K562 (cell line): ENCODE measurements at regions not wholly inside any gene's neighbourhood (a gene's known extent, or its start where the extent isn't known, plus 50 kb on each side); places are given as distances from the start of the nearest gene placed in this dataset.

ENCODE experiments used
- ATAC-seq: fragments of 200-7000 bp; cut with Tn5 transposase; 3 replicates; pipeline ENCODE4 v1.9.1; 2020; ENCODE audit warnings: moderate library complexity
- BruUV-seq: library from RNA; stranded (reverse); fragments of 400-500 nt; replicated peaks from 2 replicates; lab custom pipeline; 2021; lab: Mats Ljungman, UMichigan
- CTCF ChIA-PET: fragments of 300-600 bp; formaldehyde crosslinking; extraction: SDS; loops from one replicate; lab custom pipeline; 2021; ENCODE audit warnings: low intra/inter-chr PET ratio; lab: Yijun Ruan, JAX
- POLR2A ChIA-PET: fragments of 300-600, 350-650 bp; sonication (Branson Sonifier 250); formaldehyde crosslinking; extraction: SDS; loops from one replicate; lab custom pipeline; 2021; ENCODE audit warnings: antibody characterized with exemption, inconsistent platforms; lab: Yijun Ruan, JAX
- DNase-seq, 4 experiments: peaks; one replicate each; pipeline versions ENCODE4 v3.0.0 to v3.0.0-alpha.2; 2011 to 2018; ENCODE audit warnings: low spot score in 3 of 4, mixed read lengths in 3 of 4; ENCODE audit errors: extremely low read depth in 1 of 4
- FAIRE-seq: peaks from 2 replicates; lab custom pipeline; 2011; peaks lifted over from hg19 to GRCh38; lab: Jason Lieb, UNC
- H2AFZ ChIP-seq: 2 replicates; pipeline ENCODE4 v1.6.0; 2011; ENCODE audit warnings: low read depth, low read length, control low read depth, inconsistent platforms
- H3K27ac ChIP-seq: fragments of 200-600 bp; 3 replicates; pipeline ENCODE4 v1.8.0; 2011; ENCODE audit warnings: low read depth, mild to moderate bottlenecking, control low read depth, inconsistent platforms, low read length, moderate library complexity, mixed read lengths; ENCODE audit errors: extremely low read depth
- H3K27me3 ChIP-seq, 2 experiments: fragments of 300-600 bp in 1 of 2; 2 replicates in 1 of 2; 3 replicates in 1 of 2; pipeline versions ENCODE4 v1.6.0 to v1.8.0; 2011; ENCODE audit warnings: inconsistent platforms in 2 of 2, low read length in 2 of 2, mild to moderate bottlenecking in 1 of 2, mixed read lengths in 1 of 2, moderate library complexity in 1 of 2; ENCODE audit not compliant: control insufficient read depth in 2 of 2, insufficient read depth in 2 of 2
- H3K36me3 ChIP-seq: fragments of 300-600 bp; 3 replicates; pipeline ENCODE4 v1.8.0; 2011; ENCODE audit warnings: mild to moderate bottlenecking, low read length, inconsistent platforms; ENCODE audit not compliant: control insufficient read depth, insufficient read depth
- H3K4me1 ChIP-seq, 2 experiments: fragments of 200-600 bp in 1 of 2; replicated peaks in 1 of 2; 2 replicates in 1 of 2; 3 replicates in 1 of 2; pipeline versions ENCODE4 v1.5.1 to v1.8.0; 2011; ENCODE audit warnings: inconsistent platforms in 2 of 2, low read length in 2 of 2, mild to moderate bottlenecking in 1 of 2, mixed read lengths in 1 of 2, moderate library complexity in 1 of 2; ENCODE audit not compliant: control insufficient read depth in 2 of 2, insufficient read depth in 2 of 2
- H3K4me2 ChIP-seq: 2 replicates; pipeline ENCODE4 v1.6.1; 2011; ENCODE audit warnings: low read length, control low read depth, inconsistent platforms, mixed read lengths; ENCODE audit not compliant: insufficient read depth
- H3K4me3 ChIP-seq: fragments of 200-600 bp; sonication (generic), shearing (Covaris generic); 2 replicates; pipeline ENCODE4 v1.5.1; 2016; ENCODE audit warnings: control low read depth, inconsistent platforms
- H3K79me2 ChIP-seq: fragments of 200-600 bp; 3 replicates; pipeline ENCODE4 v1.8.0; 2011; ENCODE audit warnings: low read length, inconsistent platforms; ENCODE audit not compliant: control insufficient read depth, insufficient read depth
- H3K9ac ChIP-seq, 2 experiments: 2 replicates each; pipeline versions ENCODE4 v1.6.0 to v1.6.1; 2011; ENCODE audit warnings: low read depth in 2 of 2, low read length in 2 of 2, control low read depth in 1 of 2, inconsistent platforms in 1 of 2, mild to moderate bottlenecking in 1 of 2, mixed read lengths in 1 of 2; ENCODE audit not compliant: insufficient read depth in 1 of 2
- H3K9me1 ChIP-seq: one replicate; pipeline ENCODE4 v1.6.0; 2011; ENCODE audit warnings: inconsistent platforms, mild to moderate bottlenecking, low read length, moderate library complexity; ENCODE audit not compliant: control insufficient read depth, insufficient read depth
- H3K9me3 ChIP-seq: replicated peaks from 2 replicates; pipeline ENCODE4 v1.5.1; 2011; ENCODE audit warnings: low read depth, low read length, inconsistent platforms; ENCODE audit not compliant: control insufficient read depth, insufficient read depth
- H4K20me1 ChIP-seq: replicated peaks from 2 replicates; pipeline ENCODE4 v1.6.1; 2011; ENCODE audit warnings: low read length, inconsistent platforms, mixed read lengths; ENCODE audit not compliant: control insufficient read depth, insufficient read depth
- C11orf30 ChIP-seq: fragments of 450-650 bp; IDR thresholded peaks from 2 replicates; pipeline ENCODE4 v1.6.1; 2016; ENCODE audit warnings: low read depth, mild to moderate bottlenecking
- CBFA2T3 ChIP-seq: fragments of 450-650 bp; IDR thresholded peaks from 2 replicates; pipeline ENCODE4 v1.6.1; 2017
- ELF4 ChIP-seq: fragments of 450-650 bp; formaldehyde crosslinking; IDR thresholded peaks from 2 replicates; pipeline ENCODE4 v1.4.0; 2022; ENCODE audit warnings: missing genetic modification characterization
- KLF16 ChIP-seq: IDR thresholded peaks from 2 replicates; pipeline ENCODE4 v1.6.1; 2016; ENCODE audit warnings: antibody characterized with exemption
- MAFF ChIP-seq: IDR thresholded peaks from 2 replicates; pipeline ENCODE4 v1.6.1; 2012; ENCODE audit warnings: low read length, improper control_type of control experiment
- MAFG ChIP-seq: fragments of 450-650 bp; conservative IDR thresholded peaks from 2 replicates; pipeline ENCODE4 v1.6.1; 2016; ENCODE audit warnings: missing genetic modification characterization, missing compliant biosample characterization
- MAFK ChIP-seq: IDR thresholded peaks from 2 replicates; pipeline ENCODE4 v1.6.1; 2011; ENCODE audit warnings: low read length, improper control_type of control experiment
- MCM7 ChIP-seq, 2 experiments: fragments of 450-650 bp; IDR thresholded peaks; 2 replicates each; pipeline ENCODE4 v1.6.1; 2016 to 2018
- PCBP1 ChIP-seq: fragments of 200-400 bp; formaldehyde crosslinking; IDR thresholded peaks from 2 replicates; pipeline ENCODE4 v1.6.1; 2018; ENCODE audit warnings: mild to moderate bottlenecking, low read depth, low read length; ENCODE audit not compliant: poor library complexity, severe bottlenecking
- THRAP3 ChIP-seq: fragments of 450-650 bp; IDR thresholded peaks from 2 replicates; pipeline ENCODE4 v1.6.1; 2016; ENCODE audit warnings: mild to moderate bottlenecking, inconsistent platforms, borderline replicate concordance
- ZBTB8A ChIP-seq: fragments of 450-650 bp; IDR thresholded peaks from 2 replicates; pipeline ENCODE4 v1.6.1; 2018; ENCODE audit warnings: mild to moderate bottlenecking, moderate library complexity; ENCODE audit not compliant: partially characterized antibody
- ZNF316 ChIP-seq: fragments of 450-650 bp; IDR thresholded peaks from 2 replicates; pipeline ENCODE4 v1.6.1; 2016
- ZNF696 ChIP-seq: fragments of 250-450 bp; sonication (Bioruptor Pico); conservative IDR thresholded peaks from 2 replicates; pipeline ENCODE4 v1.4.0; 2020; ENCODE audit warnings: mild to moderate bottlenecking, moderate library complexity
- WGBS: fragments of 100-300 bp; shearing (Covaris generic); methylation state at CpG from one replicate; pipeline ENCODE4 v1.1.6; 2016; ENCODE audit warnings: low coverage, mixed read lengths; ENCODE audit not compliant: insufficient coverage; ENCODE audit errors: missing lambda C conversion rate; 5-methylcytosine and 5-hydroxymethylcytosine counted together
- in situ Hi-C: fragments of 300-500 bp; cut with MboI; formaldehyde crosslinking; loops from 4 replicates; pipeline ENCODE4 v1.15.0; 2018; ENCODE audit warnings: inconsistent platforms, mixed read lengths
- intact Hi-C: fragments of 100-400 bp; cut with micrococcal nuclease; formaldehyde crosslinking; loops from 2 replicates; pipeline ENCODE4 v1.14.2; 2022

GRCh38 chr3:86230762-86231161 is 760.2 kb downstream of the VGLL3 start:
- ATAC-seq (no peak), FAIRE-seq (no peak), DNase-seq (no peak)
- Histone ChIP-seq H3K79me2 (no peaks in the 10 kb centered on the region), H3K9ac (no peak overlapping the region), H2AFZ (no peak overlapping the region), H3K36me3 (no peaks in the 10 kb centered on the region), H3K4me3 (no peak overlapping the region), H3K4me2 (no peak overlapping the region), H3K27me3 (no peaks in the 10 kb centered on the region), H3K9me3 (no peaks in the 10 kb centered on the region), H3K9me1 (no peaks in the 10 kb centered on the region), H3K27ac (no peak overlapping the region), H4K20me1 (no peaks in the 10 kb centered on the region), H3K4me1 (no peaks in the 10 kb centered on the region)
- BruUV-seq: no TSS peak
- in situ Hi-C loops: no loop called here
- TF ChIP-seq MAFF (peak; percentile 75), MCM7 (IDR thresholded peaks at IDR 0.05) (no peak), ZBTB8A (no peak), ZNF696 (no peak), KLF16 (no peak), PCBP1 (no peak), MAFK (peak; percentile 90), ELF4 (CRISPR knock-in tag) (no peak), THRAP3 (no peak), C11orf30 (peak; percentile 61; the same call in 1 of the 2 replicates), MAFG (peak; percentile 60), ZNF316 (peak; percentile 83), CBFA2T3 (no peak)
- CTCF ChIA-PET: no interaction called here
- POLR2A ChIA-PET: no interaction called here
- 0% methylated on average over 1 of the region's 1 CpG for WGBS
- intact Hi-C loops: no loop called here
